ENCODE measurements at regions not wholly inside any gene's neighbourhood (a gene's known extent, or its start where the extent isn't known, plus 50 kb on each side); places are given as distances from the start of the nearest gene placed in this dataset.

DNA sequence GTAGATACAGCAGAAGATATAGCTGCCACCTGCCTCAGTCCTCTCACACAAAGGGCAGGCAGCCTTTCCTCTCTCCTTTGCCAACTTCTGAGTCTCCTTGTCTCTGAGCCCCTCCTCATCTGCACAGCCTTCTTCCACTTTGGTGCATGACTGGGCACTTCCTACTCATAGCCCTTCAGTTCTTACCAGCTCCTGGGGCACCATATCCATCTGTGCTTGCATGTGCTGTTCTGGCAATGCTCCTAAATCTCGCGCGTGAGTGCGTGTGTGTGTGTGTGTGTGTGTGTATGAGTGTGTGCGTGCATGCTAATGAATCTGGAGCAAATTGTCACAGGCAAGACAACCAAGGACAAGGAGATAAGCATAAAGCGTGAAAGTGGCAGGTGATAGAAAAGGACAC, 1271.6 kb upstream of the SORCS1 start:
- Histone ChIP-seq H2BK15ac (ENCODE audit: low read depth, low read length) (no peak overlapping the region), H3K4me1 (ENCODE audit: insufficient read depth, low read length) (no peaks in the 10 kb centered on the region), H3K79me1 (ENCODE audit: insufficient read depth, low read depth, low read length, poor library complexity, severe bottlenecking) (no peaks in the 10 kb centered on the region), H4K20me1 (ENCODE audit: control insufficient read depth, insufficient read depth, insufficient read length) (no peaks in the 10 kb centered on the region), H3K9ac (ENCODE audit: extremely low read depth, insufficient read length, low read length) (no peak overlapping the region), H2BK5ac (ENCODE audit: insufficient read length, low read length) (no peak overlapping the region), H3K23ac (ENCODE audit: insufficient read length, low read depth, low read length) (no peak overlapping the region), H2AK5ac (ENCODE audit: insufficient read length, low read length) (no peak overlapping the region), H3K27ac (ENCODE audit: insufficient read length, low read depth, low read length) (no peak overlapping the region), H3K4me2 (ENCODE audit: insufficient read depth, insufficient read length, low read length) (no peak overlapping the region), H3K18ac (ENCODE audit: insufficient read length, low read depth, low read length) (no peak overlapping the region), H4K5ac (ENCODE audit: insufficient read length, low read depth, low read length) (no peak overlapping the region), H3K9me3 (ENCODE audit: control insufficient read depth, low read depth, low read length) (no peaks in the 10 kb centered on the region), H3K56ac (ENCODE audit: insufficient read length, low read depth, low read length) (no peak overlapping the region), H3K14ac (ENCODE audit: insufficient read depth, low read length) (no peak overlapping the region), H2BK120ac (ENCODE audit: low read depth, low read length, poor library complexity, severe bottlenecking) (no peak overlapping the region), H4K8ac (replicated peaks; ENCODE audit: insufficient read length, low read depth, low read length) (no peak overlapping the region), H2AFZ (ENCODE audit: low read length) (no peak overlapping the region), H3K23me2 (ENCODE audit: insufficient read length, low read depth, low read length, poor library complexity, severe bottlenecking) (no peaks in the 10 kb centered on the region), H2BK20ac (ENCODE audit: low read depth, low read length, poor library complexity, severe bottlenecking) (no peak overlapping the region), H3K27me3 (ENCODE audit: insufficient read depth, low read length) (no peaks in the 10 kb centered on the region), H4K91ac (ENCODE audit: insufficient read length, low read depth, low read length) (no peak overlapping the region), H3K79me2 (ENCODE audit: insufficient read depth, low read length) (no peaks in the 10 kb centered on the region), H3K4ac (ENCODE audit: low read depth, low read length) (no peak overlapping the region), H2BK12ac (ENCODE audit: insufficient read length, low read depth, low read length) (no peak overlapping the region), H3T11ph (ENCODE audit: low read length) (no peak overlapping the region)
- no peaks in the 10 kb centered on the region for H3K4me1 Mint-ChIP-seq
- H3K27ac Mint-ChIP-seq, result no peak overlapping the region
- H3K36me3 Mint-ChIP-seq (ENCODE audit: insufficient read depth in 1 of 3, low read depth in 3 of 3), result no peaks in the 10 kb centered on the region
- TF ChIP-seq, protein P1, sequence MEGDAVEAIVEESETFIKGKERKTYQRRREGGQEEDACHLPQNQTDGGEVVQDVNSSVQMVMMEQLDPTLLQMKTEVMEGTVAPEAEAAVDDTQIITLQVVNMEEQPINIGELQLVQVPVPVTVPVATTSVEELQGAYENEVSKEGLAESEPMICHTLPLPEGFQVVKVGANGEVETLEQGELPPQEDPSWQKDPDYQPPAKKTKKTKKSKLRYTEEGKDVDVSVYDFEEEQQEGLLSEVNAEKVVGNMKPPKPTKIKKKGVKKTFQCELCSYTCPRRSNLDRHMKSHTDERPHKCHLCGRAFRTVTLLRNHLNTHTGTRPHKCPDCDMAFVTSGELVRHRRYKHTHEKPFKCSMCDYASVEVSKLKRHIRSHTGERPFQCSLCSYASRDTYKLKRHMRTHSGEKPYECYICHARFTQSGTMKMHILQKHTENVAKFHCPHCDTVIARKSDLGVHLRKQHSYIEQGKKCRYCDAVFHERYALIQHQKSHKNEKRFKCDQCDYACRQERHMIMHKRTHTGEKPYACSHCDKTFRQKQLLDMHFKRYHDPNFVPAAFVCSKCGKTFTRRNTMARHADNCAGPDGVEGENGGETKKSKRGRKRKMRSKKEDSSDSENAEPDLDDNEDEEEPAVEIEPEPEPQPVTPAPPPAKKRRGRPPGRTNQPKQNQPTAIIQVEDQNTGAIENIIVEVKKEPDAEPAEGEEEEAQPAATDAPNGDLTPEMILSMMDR (conservative IDR thresholded peaks at IDR 0.05), result no peak
- no peak for DNase-seq
- no peak overlapping the region for H3K4me3 Mint-ChIP-seq
- WGBS (ENCODE audit: extremely low coverage, insufficient read length, low lambda C conversion rate), result no CpG with 5 or more reads among the region's 6 CpGs
- H3K9me3 Mint-ChIP-seq, result no peaks in the 10 kb centered on the region
- H3K27me3 Mint-ChIP-seq (ENCODE audit: low read depth), result no peaks in the 10 kb centered on the region; the same call in 1 of the 2 replicates

Data from H9 (cell line).